Osteocyte (in vitro differentiated cells): ENCODE measurements at regions not wholly inside any gene's neighbourhood (a gene's known extent, or its start where the extent isn't known, plus 50 kb on each side); places are given as distances from the start of the nearest gene placed in this dataset.
A peak's percentile ranks its signal among the peaks of the same experiment; 100 is the strongest.

ENCODE experiments used
- DNase-seq: peaks from one replicate; pipeline ENCODE4 v3.0.0; 2021; ENCODE audit warnings: mixed read lengths; ENCODE audit not compliant: unreplicated experiment; ENCODE audit errors: extremely low spot score
- H3K27ac Mint-ChIP-seq: one replicate; pipeline ENCODE4 v1.8.0; 2021; ENCODE audit warnings: mild to moderate bottlenecking, mixed read lengths; ENCODE audit not compliant: unreplicated experiment
- H3K27me3 Mint-ChIP-seq: one replicate; pipeline ENCODE4 v1.8.0; 2021; ENCODE audit warnings: mixed read lengths; ENCODE audit not compliant: unreplicated experiment
- H3K36me3 Mint-ChIP-seq: one replicate; pipeline ENCODE4 v1.8.0; 2021; ENCODE audit warnings: mixed read lengths; ENCODE audit not compliant: unreplicated experiment
- H3K4me1 Mint-ChIP-seq: one replicate; pipeline ENCODE4 v1.8.0; 2021; ENCODE audit warnings: mixed read lengths; ENCODE audit not compliant: unreplicated experiment
- H3K4me3 Mint-ChIP-seq: one replicate; pipeline ENCODE4 v1.8.0; 2021; ENCODE audit warnings: mild to moderate bottlenecking, moderate library complexity, mixed read lengths; ENCODE audit not compliant: unreplicated experiment
- H3K9me3 Mint-ChIP-seq: one replicate; pipeline ENCODE4 v1.8.0; 2021; ENCODE audit warnings: mixed read lengths; ENCODE audit not compliant: unreplicated experiment
- TF ChIP-seq, protein P1 (sequence below): fragments of 200-600 bp; sonication (generic); IDR thresholded peaks from 2 replicates; pipeline ENCODE4 v1.5.0; 2021; ENCODE audit warnings: antibody characterized with exemption, mild to moderate bottlenecking, moderate library complexity

DNA sequence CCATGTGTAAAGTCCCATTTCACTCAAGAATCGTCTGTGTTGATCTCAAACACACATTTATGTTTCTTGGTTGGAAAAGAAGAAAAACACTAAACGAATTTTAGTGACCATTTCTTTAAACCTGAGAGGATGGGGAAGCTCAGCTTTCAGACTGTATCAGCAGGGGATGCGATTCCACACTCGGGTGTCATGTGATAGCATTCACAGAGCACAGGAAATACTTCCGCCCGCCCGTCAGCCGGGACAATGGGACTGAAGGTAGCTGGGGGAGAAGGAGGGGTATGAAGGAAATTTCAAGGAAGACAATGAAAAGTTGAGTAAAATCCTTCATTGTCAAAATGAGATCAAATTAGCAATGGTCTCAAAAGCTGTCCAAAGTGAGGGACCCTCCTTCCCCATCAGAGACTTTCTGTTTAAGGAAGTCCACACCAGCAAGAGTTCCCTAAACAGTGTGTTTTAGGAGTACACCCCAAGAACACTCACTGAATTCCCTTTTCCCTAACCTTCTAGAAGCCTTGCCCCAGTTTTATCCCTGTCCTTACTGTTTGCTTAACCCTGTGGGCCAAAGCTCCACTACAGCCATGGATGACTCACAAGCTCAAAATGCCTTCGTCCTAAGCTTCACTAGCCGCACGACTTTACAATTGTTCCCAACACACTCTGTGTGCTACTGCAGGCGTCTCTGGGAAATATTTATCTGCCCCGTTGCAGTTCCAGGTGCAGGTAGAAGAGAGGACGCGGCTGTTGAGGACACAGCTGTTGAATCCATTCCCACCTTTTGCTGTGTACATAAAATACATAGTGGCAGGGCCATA lies 51.4 kb upstream of the SIM2 start:
- no peak for DNase-seq
- peaks cover 2% of the 10 kb centered on the region for H3K27me3 Mint-ChIP-seq
- no peaks in the 10 kb centered on the region for H3K36me3 Mint-ChIP-seq
- H3K9me3 Mint-ChIP-seq = no peaks in the 10 kb centered on the region
- H3K27ac Mint-ChIP-seq = peak overlapping the region; percentile 81
- peaks cover 13% of the 10 kb centered on the region for H3K4me1 Mint-ChIP-seq
- H3K4me3 Mint-ChIP-seq = peak overlapping the region; percentile 22
- TF ChIP-seq, protein P1, sequence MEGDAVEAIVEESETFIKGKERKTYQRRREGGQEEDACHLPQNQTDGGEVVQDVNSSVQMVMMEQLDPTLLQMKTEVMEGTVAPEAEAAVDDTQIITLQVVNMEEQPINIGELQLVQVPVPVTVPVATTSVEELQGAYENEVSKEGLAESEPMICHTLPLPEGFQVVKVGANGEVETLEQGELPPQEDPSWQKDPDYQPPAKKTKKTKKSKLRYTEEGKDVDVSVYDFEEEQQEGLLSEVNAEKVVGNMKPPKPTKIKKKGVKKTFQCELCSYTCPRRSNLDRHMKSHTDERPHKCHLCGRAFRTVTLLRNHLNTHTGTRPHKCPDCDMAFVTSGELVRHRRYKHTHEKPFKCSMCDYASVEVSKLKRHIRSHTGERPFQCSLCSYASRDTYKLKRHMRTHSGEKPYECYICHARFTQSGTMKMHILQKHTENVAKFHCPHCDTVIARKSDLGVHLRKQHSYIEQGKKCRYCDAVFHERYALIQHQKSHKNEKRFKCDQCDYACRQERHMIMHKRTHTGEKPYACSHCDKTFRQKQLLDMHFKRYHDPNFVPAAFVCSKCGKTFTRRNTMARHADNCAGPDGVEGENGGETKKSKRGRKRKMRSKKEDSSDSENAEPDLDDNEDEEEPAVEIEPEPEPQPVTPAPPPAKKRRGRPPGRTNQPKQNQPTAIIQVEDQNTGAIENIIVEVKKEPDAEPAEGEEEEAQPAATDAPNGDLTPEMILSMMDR = no peak
